HT1080 (cell line): ENCODE measurements at regions not wholly inside any gene's neighbourhood (a gene's known extent, or its start where the extent isn't known, plus 50 kb on each side); places are given as distances from the start of the nearest gene placed in this dataset.

Experiments
- DNase-seq: peaks from one replicate; pipeline ENCODE4 v3.0.0-alpha.2; 2015; ENCODE audit warnings: low read depth

- no peak for DNase-seq
Observed at GRCh38 chr10:36385693-36386092, 739.7 kb upstream of the ANKRD30A start.

- no peak for DNase-seq
Observed at GRCh38 chr10:36383349-36383748, 741.3 kb upstream of the FZD8 start.

- no peak for DNase-seq
Observed at GRCh38 chr10:36381748-36382147, 739.7 kb upstream of the FZD8 start.

GRCh38 chr10:36380538-36380937 is 738.4 kb upstream of the FZD8 start:
- no peak for DNase-seq

- no peak for DNase-seq
Observed at GRCh38 chr10:36375107-36375506, 733.0 kb upstream of the FZD8 start.

- DNase-seq: no peak
Observed at GRCh38 chr10:36373424-36374096, 731.5 kb upstream of the FZD8 start.

- no peak for DNase-seq
Observed at GRCh38 chr10:36367362-36367761, 725.3 kb upstream of the FZD8 start.

- peak; percentile 6 for DNase-seq
Observed at GRCh38 chr10:36366843-36367242, 724.7 kb upstream of the FZD8 start.

- no peak for DNase-seq
Observed at GRCh38 chr10:36366065-36366464, 724.0 kb upstream of the FZD8 start.

GRCh38 chr10:36362257-36362656 is 720.2 kb upstream of the FZD8 start:
- DNase-seq: no peak

- DNase-seq: peak; percentile 22
Observed at GRCh38 chr10:36358736-36359135, 716.6 kb upstream of the FZD8 start.

GRCh38 chr10:36354633-36355032 is 712.5 kb upstream of the FZD8 start:
- no peak for DNase-seq

- DNase-seq: no peak
Observed at GRCh38 chr10:36351159-36351558, 709.1 kb upstream of the FZD8 start.

- DNase-seq: peak; percentile 60
Observed at GRCh38 chr10:36349445-36350078, 707.5 kb upstream of the FZD8 start.

- no peak for DNase-seq
Observed at GRCh38 chr10:36345807-36346206, 703.7 kb upstream of the FZD8 start.

GRCh38 chr10:36345175-36345533 is 703.1 kb upstream of the FZD8 start:
- DNase-seq: no peak

- DNase-seq: peak; percentile 65
Observed at GRCh38 chr10:36344240-36345174, 702.4 kb upstream of the FZD8 start.

GRCh38 chr10:36342781-36343180 is 700.7 kb upstream of the FZD8 start:
- DNase-seq: no peak

GRCh38 chr10:36341471-36341870 is 699.4 kb upstream of the FZD8 start:
- DNase-seq: no peak

- no peak for DNase-seq
Observed at GRCh38 chr10:36336315-36336714, 694.2 kb upstream of the FZD8 start.

- no peak for DNase-seq
Observed at GRCh38 chr10:36333446-36333845, 691.4 kb upstream of the FZD8 start.

- DNase-seq: no peak
Observed at GRCh38 chr10:36332926-36333325, 690.8 kb upstream of the FZD8 start.
